ENCODE measurements at regions not wholly inside any gene's neighbourhood (a gene's known extent, or its start where the extent isn't known, plus 50 kb on each side); places are given as distances from the start of the nearest gene placed in this dataset.

GRCh38 chr16:85294810-85295508, 182.7 kb upstream of the CIBAR2 start:
- no peak for DNase-seq

GRCh38 chr16:85296859-85297660, 184.8 kb upstream of the CIBAR2 start:
- DNase-seq = peak; percentile 21 to 68 (median 39)

GRCh38 chr16:85297881-85298280, 185.6 kb upstream of the CIBAR2 start:
- no peak for DNase-seq

GRCh38 chr16:85300406-85300968, 188.2 kb upstream of the CIBAR2 start:
- DNase-seq = no peak

GRCh38 chr16:85301231-85301630, 189.0 kb upstream of the CIBAR2 start:
- DNase-seq = no peak

GRCh38 chr16:85302018-85302847, 190.0 kb upstream of the CIBAR2 start:
- no peak for DNase-seq

- no peak for DNase-seq
Measured at GRCh38 chr16:85302848-85303353, 190.6 kb upstream of the CIBAR2 start.

GRCh38 chr16:85303354-85303883, 191.1 kb upstream of the CIBAR2 start:
- peak; percentile 40 to 82 (median 69) for DNase-seq

- peak in 3 of 6 experiments; percentile 16 to 35 (median 24) for DNase-seq
Measured at GRCh38 chr16:85304337-85304736, 192.1 kb upstream of the CIBAR2 start.

- peak; percentile 68 to 87 (median 80) for DNase-seq
Measured at GRCh38 chr16:85306071-85306792, 194.0 kb upstream of the CIBAR2 start.

GRCh38 chr16:85306793-85307551, 194.7 kb upstream of the CIBAR2 start:
- no peak for DNase-seq

- no peak for DNase-seq
Measured at GRCh38 chr16:85307552-85308364, 195.5 kb upstream of the CIBAR2 start.

- DNase-seq = peak in 1 of 6 experiments; percentile 36
Measured at GRCh38 chr16:85308611-85309540, 196.6 kb upstream of the CIBAR2 start.

GRCh38 chr16:85309656-85310587, 197.7 kb upstream of the CIBAR2 start:
- peak in 5 of 6 experiments; percentile 21 to 65 (median 37) for DNase-seq

- peak; percentile 19 to 50 (median 44) for DNase-seq
Measured at GRCh38 chr16:85310868-85311585, 198.8 kb upstream of the CIBAR2 start.

GRCh38 chr16:85311741-85312140, 199.5 kb upstream of the CIBAR2 start:
- DNase-seq = no peak

- no peak for DNase-seq
Measured at GRCh38 chr16:85312174-85312573, 199.9 kb upstream of the CIBAR2 start.
